ENCODE measurements at regions not wholly inside any gene's neighbourhood (a gene's known extent, or its start where the extent isn't known, plus 50 kb on each side); places are given as distances from the start of the nearest gene placed in this dataset.

GRCh38 chr2:109059474-109060165, 69.4 kb upstream of the SH3RF3 start:
- Histone ChIP-seq H3K9me3 (ENCODE audit: low read depth) (no peaks in the 10 kb centered on the region), H3K4me1 (ENCODE audit: insufficient read depth) (no peaks in the 10 kb centered on the region), H2AFZ (no peak overlapping the region), H3K9me2 (ENCODE audit: insufficient read depth) (no peaks in the 10 kb centered on the region), H3K79me2 (ENCODE audit: insufficient read depth) (no peaks in the 10 kb centered on the region), H3K27me3 (replicated peaks; ENCODE audit: insufficient read depth) (peaks cover 74% of the 10 kb centered on the region), H3K4me3 (no peak overlapping the region), H3K36me3 (ENCODE audit: low read depth) (no peaks in the 10 kb centered on the region), H3F3A (ENCODE audit: insufficient read depth) (no peaks in the 10 kb centered on the region), H3K4me2 (ENCODE audit: unreplicated experiment) (no peak overlapping the region), H3K27ac (no peak overlapping the region), H3K9ac (no peak overlapping the region), H4K20me1 (ENCODE audit: insufficient read depth) (no peaks in the 10 kb centered on the region)
- no peak for TF ChIP-seq EZH2phosphoT487 (IDR thresholded peaks at IDR 0.05; ENCODE audit: insufficient read depth, low read depth)
- no peak for TF ChIP-seq EZH2 (IDR thresholded peaks at IDR 0.05; ENCODE audit: insufficient read depth, poor library complexity, severe bottlenecking)
- DNase-seq: no peak
- 41 to 50% methylated on average over 6 to 7 of the region's 7 CpGs for WGBS, 2 experiments (ENCODE audit: low coverage in 1 of 2, low lambda C conversion rate in 2 of 2, missing lambda C conversion rate in 2 of 2)
- in situ Hi-C loops (cut with MboI): no loop called here

DNA sequence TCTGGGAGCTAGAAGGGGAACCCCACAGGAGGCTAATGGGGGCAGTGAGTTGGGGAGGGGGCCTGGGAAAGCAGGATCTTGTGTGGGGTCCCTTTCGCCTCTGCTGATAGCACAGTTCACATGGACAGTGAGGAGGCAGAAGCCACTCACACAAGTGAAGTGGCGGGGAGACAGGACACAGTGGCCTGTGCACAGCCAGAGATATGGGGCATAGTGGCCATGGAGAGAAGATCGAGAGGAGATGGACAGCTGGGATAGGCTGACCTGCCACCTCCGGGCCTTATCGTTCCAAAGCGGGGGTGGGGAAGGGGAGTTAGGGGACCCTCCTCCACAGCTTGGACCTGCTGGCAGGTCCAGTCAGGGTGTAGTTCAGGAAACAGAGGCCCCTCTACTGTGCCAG, 69.8 kb upstream of the EDAR start:
- TF ChIP-seq EZH2 (IDR thresholded peaks at IDR 0.05; ENCODE audit: insufficient read depth, poor library complexity, severe bottlenecking) (no peak), EZH2phosphoT487 (IDR thresholded peaks at IDR 0.05; ENCODE audit: insufficient read depth, low read depth) (no peak)
- in situ Hi-C loops (cut with MboI): no loop called here
- H3F3A ChIP-seq (ENCODE audit: insufficient read depth): no peaks in the 10 kb centered on the region
- no peaks in the 10 kb centered on the region for H3K36me3 ChIP-seq (ENCODE audit: low read depth)
- H3K27me3 ChIP-seq (replicated peaks; ENCODE audit: insufficient read depth): peaks cover 75% of the 10 kb centered on the region
- no peak for DNase-seq
- H3K4me1 ChIP-seq (ENCODE audit: insufficient read depth): no peaks in the 10 kb centered on the region
- H3K9me3 ChIP-seq (ENCODE audit: low read depth): no peaks in the 10 kb centered on the region
- no peaks in the 10 kb centered on the region for H3K79me2 ChIP-seq (ENCODE audit: insufficient read depth)
- H3K9me2 ChIP-seq (ENCODE audit: insufficient read depth): no peaks in the 10 kb centered on the region
- no peak overlapping the region for H3K9ac ChIP-seq
- H4K20me1 ChIP-seq (ENCODE audit: insufficient read depth): no peaks in the 10 kb centered on the region
- H3K27ac ChIP-seq: no peak overlapping the region
- H3K4me2 ChIP-seq (ENCODE audit: unreplicated experiment): no peak overlapping the region
- 47 to 69% methylated on average over 6 of the region's 6 CpGs for WGBS, 2 experiments (ENCODE audit: low coverage in 1 of 2, low lambda C conversion rate in 2 of 2, missing lambda C conversion rate in 2 of 2)
- H3K4me3 ChIP-seq: no peak overlapping the region
- H2AFZ ChIP-seq: no peak overlapping the region

DNA sequence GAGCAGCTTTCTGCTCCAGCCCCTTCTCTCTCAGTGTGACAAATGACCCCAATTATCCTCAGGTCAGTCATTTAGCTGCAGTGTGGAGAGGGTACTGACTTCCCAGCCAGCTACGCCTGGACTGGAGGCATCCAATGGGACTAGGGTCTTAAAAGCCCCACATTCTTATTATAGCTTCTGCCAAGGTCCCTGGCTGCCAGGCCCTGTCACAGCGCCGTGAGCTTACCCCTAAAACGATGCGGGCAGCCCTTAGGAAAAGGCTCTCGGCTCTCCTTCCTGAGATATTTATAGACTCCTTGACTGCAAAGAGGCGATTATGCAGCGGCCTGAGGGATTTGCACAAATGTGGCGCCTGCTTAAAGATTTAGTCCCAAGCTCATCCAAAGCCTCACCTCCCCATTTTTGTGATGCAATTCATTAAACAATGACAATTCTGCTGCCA, 69.2 kb upstream of the EDAR start:
- no peak for DNase-seq
- H3K27ac ChIP-seq: no peak overlapping the region
- no peak overlapping the region for H3K4me2 ChIP-seq (ENCODE audit: unreplicated experiment)
- no peak overlapping the region for H3K4me3 ChIP-seq
- no peak overlapping the region for H3K9ac ChIP-seq
- no peaks in the 10 kb centered on the region for H4K20me1 ChIP-seq (ENCODE audit: insufficient read depth)
- H3F3A ChIP-seq (ENCODE audit: insufficient read depth): no peaks in the 10 kb centered on the region
- 32 to 34% methylated on average over 9 of the region's 9 CpGs for WGBS, 2 experiments (ENCODE audit: low coverage in 1 of 2, low lambda C conversion rate in 2 of 2, missing lambda C conversion rate in 2 of 2)
- H3K4me1 ChIP-seq (ENCODE audit: insufficient read depth): no peaks in the 10 kb centered on the region
- peaks cover 75% of the 10 kb centered on the region for H3K27me3 ChIP-seq (replicated peaks; ENCODE audit: insufficient read depth)
- no peak overlapping the region for H2AFZ ChIP-seq
- H3K79me2 ChIP-seq (ENCODE audit: insufficient read depth): no peaks in the 10 kb centered on the region
- H3K36me3 ChIP-seq (ENCODE audit: low read depth): no peaks in the 10 kb centered on the region
- no peaks in the 10 kb centered on the region for H3K9me2 ChIP-seq (ENCODE audit: insufficient read depth)
- no peaks in the 10 kb centered on the region for H3K9me3 ChIP-seq (ENCODE audit: low read depth)
- TF ChIP-seq EZH2phosphoT487 (IDR thresholded peaks at IDR 0.05; ENCODE audit: insufficient read depth, low read depth): no peak
- TF ChIP-seq EZH2 (IDR thresholded peaks at IDR 0.05; ENCODE audit: insufficient read depth, poor library complexity, severe bottlenecking): no peak
- in situ Hi-C loops (cut with MboI): no loop called here

GRCh38 chr2:109057686-109058085, 68.7 kb upstream of the EDAR start:
- Histone ChIP-seq H3K4me3 (no peak overlapping the region), H2AFZ (no peak overlapping the region), H3K79me2 (ENCODE audit: insufficient read depth) (no peaks in the 10 kb centered on the region), H3K9me2 (ENCODE audit: insufficient read depth) (no peaks in the 10 kb centered on the region), H3K27ac (no peak overlapping the region), H3K4me1 (ENCODE audit: insufficient read depth) (no peaks in the 10 kb centered on the region), H3F3A (ENCODE audit: insufficient read depth) (no peaks in the 10 kb centered on the region), H3K9me3 (ENCODE audit: low read depth) (no peaks in the 10 kb centered on the region), H4K20me1 (ENCODE audit: insufficient read depth) (no peaks in the 10 kb centered on the region), H3K4me2 (ENCODE audit: unreplicated experiment) (no peak overlapping the region), H3K36me3 (ENCODE audit: low read depth) (no peaks in the 10 kb centered on the region), H3K27me3 (replicated peaks; ENCODE audit: insufficient read depth) (peaks cover 77% of the 10 kb centered on the region), H3K9ac (no peak overlapping the region)
- TF ChIP-seq EZH2phosphoT487 (IDR thresholded peaks at IDR 0.05; ENCODE audit: insufficient read depth, low read depth) (no peak), EZH2 (IDR thresholded peaks at IDR 0.05; ENCODE audit: insufficient read depth, poor library complexity, severe bottlenecking) (no peak)
- 58 to 77% methylated on average over 8 to 9 of the region's 9 CpGs for WGBS, 2 experiments (ENCODE audit: low coverage in 1 of 2, low lambda C conversion rate in 2 of 2, missing lambda C conversion rate in 2 of 2)
- DNase-seq: no peak
- in situ Hi-C loops (cut with MboI): no loop called here
